ENCODE measurements at regions not wholly inside any gene's neighbourhood (a gene's known extent, or its start where the extent isn't known, plus 50 kb on each side); places are given as distances from the start of the nearest gene placed in this dataset.

DNA sequence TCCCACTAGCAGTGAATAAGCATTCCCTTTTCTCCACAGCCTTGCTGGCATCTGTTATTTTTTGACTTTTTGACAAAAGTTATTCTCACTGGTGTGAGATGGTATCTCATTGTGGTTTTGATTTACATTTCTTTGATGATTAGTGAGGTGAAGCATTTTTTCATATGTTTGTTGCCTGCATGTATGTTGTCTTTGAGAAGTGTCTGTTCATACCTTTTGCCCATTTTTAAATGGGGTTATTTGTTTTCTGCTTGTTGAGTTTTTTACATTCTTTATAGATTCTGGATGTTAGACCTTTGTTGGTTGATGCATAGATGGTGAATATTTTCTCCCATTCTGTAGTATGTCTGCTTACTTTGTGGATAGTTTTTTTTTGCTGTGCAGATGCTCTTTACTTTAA lies 171.7 kb downstream of the SREK1 start:
- Histone ChIP-seq H3K4me3 (ENCODE audit: low read length) (no peak overlapping the region), H3K9ac (ENCODE audit: extremely low read depth, low read length, poor library complexity, severe bottlenecking) (no peak overlapping the region), H3K36me3 (ENCODE audit: control insufficient read depth, insufficient read depth, low read length) (no peaks in the 10 kb centered on the region), H3K9me3 (ENCODE audit: control insufficient read depth, low read length) (peaks cover 28% of the 10 kb centered on the region), H3K27me3 (ENCODE audit: control insufficient read depth, insufficient read depth, low read length, poor library complexity, severe bottlenecking) (no peaks in the 10 kb centered on the region), H3K4me1 (ENCODE audit: control insufficient read depth, insufficient read depth, low read length) (no peaks in the 10 kb centered on the region), H3K27ac (ENCODE audit: low read depth, low read length) (no peak overlapping the region)
- H3K9me3 Mint-ChIP-seq, result peaks cover 33% of the 10 kb centered on the region
- TF ChIP-seq, protein P1, sequence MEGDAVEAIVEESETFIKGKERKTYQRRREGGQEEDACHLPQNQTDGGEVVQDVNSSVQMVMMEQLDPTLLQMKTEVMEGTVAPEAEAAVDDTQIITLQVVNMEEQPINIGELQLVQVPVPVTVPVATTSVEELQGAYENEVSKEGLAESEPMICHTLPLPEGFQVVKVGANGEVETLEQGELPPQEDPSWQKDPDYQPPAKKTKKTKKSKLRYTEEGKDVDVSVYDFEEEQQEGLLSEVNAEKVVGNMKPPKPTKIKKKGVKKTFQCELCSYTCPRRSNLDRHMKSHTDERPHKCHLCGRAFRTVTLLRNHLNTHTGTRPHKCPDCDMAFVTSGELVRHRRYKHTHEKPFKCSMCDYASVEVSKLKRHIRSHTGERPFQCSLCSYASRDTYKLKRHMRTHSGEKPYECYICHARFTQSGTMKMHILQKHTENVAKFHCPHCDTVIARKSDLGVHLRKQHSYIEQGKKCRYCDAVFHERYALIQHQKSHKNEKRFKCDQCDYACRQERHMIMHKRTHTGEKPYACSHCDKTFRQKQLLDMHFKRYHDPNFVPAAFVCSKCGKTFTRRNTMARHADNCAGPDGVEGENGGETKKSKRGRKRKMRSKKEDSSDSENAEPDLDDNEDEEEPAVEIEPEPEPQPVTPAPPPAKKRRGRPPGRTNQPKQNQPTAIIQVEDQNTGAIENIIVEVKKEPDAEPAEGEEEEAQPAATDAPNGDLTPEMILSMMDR (conservative IDR thresholded peaks at IDR 0.05), result no peak
- peaks cover 5% of the 10 kb centered on the region for H3K4me1 Mint-ChIP-seq
- no peak for DNase-seq
- H3K27ac Mint-ChIP-seq, result no peak overlapping the region
- peaks cover 5% of the 10 kb centered on the region for H3K36me3 Mint-ChIP-seq (ENCODE audit: low read depth)
- no peaks in the 10 kb centered on the region for H3K27me3 Mint-ChIP-seq (ENCODE audit: insufficient read depth)
- H3K4me3 Mint-ChIP-seq, result no peak overlapping the region

DNA sequence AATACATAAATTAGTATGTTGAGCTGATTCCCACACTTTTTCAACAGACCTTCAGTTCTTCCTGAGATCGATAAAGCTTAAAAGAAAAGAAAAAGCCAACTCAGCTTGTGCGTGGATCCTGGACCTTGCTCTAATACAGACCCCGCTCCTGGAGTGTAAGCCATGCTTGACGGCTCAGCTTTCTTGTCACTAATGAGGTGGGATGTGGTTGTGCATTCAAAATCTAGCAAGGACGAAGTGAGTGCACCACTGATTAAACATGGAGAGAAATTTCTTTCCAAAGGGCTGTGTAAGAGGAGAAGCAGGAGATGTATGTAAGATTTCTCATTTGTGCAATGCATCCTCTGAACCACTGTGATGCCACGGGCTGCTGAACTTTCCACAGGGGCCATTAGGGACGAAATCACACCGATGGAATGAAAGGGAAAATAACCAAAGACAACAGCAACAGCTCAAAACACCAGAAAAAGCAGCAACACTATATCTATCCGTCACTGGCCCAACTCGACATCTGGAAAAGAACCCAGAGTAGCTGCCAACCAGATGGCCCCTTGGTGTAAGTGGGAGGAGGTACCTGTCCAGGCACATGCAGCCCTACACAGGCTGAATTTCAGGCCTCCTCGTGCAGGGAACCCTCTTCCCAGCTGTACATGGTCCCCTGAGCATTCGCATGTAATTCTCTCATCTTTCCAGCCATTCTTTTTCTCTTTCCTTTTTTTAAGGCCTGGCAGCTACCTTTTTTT lies 178.9 kb downstream of the SREK1 start:
- WGBS, 2 experiments (ENCODE audit: insufficient coverage in 1 of 2, insufficient read length in 1 of 2), result 90 to 91% methylated on average over 6 to 12 of the region's 12 CpGs
- DNase-seq, result no peak

DNA sequence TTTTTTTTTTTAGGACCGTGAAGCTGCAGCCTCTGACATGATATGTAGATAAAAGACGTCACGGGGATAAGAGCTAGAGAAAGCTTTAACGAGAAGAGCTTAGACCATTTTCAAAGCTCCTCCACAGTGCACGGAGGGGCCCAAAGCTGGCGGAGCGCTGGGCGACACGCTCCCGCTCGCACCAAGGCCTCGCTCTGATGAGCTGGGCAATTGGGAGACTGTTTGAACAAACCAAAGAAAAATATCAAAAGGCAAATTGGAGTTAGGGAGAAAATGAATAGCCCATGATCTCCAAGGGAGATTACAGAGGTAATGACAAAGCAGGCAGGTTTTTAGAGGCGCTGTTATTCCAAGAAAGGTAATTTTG lies 179.4 kb downstream of the SREK1 start:
- H3K9me3 ChIP-seq (ENCODE audit: control insufficient read depth, low read length), result no peaks in the 10 kb centered on the region
- H3K9me3 Mint-ChIP-seq, result peaks cover 1% of the 10 kb centered on the region
- no peak overlapping the region for H3K27ac ChIP-seq (ENCODE audit: low read depth, low read length)
- WGBS, 2 experiments (ENCODE audit: insufficient coverage in 1 of 2, insufficient read length in 1 of 2), result 86 to 93% methylated on average over 7 to 13 of the region's 13 CpGs
- no peak for DNase-seq
- no peak overlapping the region for H3K4me3 ChIP-seq (ENCODE audit: low read length)
- H3K27me3 ChIP-seq (ENCODE audit: control insufficient read depth, insufficient read depth, low read length, poor library complexity, severe bottlenecking), result no peaks in the 10 kb centered on the region
- H3K4me1 Mint-ChIP-seq, result peaks cover 9% of the 10 kb centered on the region
- H3K4me1 ChIP-seq (ENCODE audit: control insufficient read depth, insufficient read depth, low read length), result no peaks in the 10 kb centered on the region
- H3K9ac ChIP-seq (ENCODE audit: extremely low read depth, low read length, poor library complexity, severe bottlenecking), result no peak overlapping the region
- TF ChIP-seq, protein P1 (conservative IDR thresholded peaks at IDR 0.05), result no peak
- no peaks in the 10 kb centered on the region for H3K27me3 Mint-ChIP-seq (ENCODE audit: insufficient read depth)
- H3K36me3 ChIP-seq (ENCODE audit: control insufficient read depth, insufficient read depth, low read length), result no peaks in the 10 kb centered on the region
- H3K4me3 Mint-ChIP-seq, result no peak overlapping the region
- H3K36me3 Mint-ChIP-seq (ENCODE audit: low read depth), result no peaks in the 10 kb centered on the region
- H3K27ac Mint-ChIP-seq, result no peak overlapping the region

More for the DNA sequence above, 178.9 kb downstream of the SREK1 start:
- Mint-ChIP-seq H3K4me1 (peaks cover 8% of the 10 kb centered on the region), H3K27me3 (ENCODE audit: insufficient read depth) (no peaks in the 10 kb centered on the region), H3K9me3 (no peaks in the 10 kb centered on the region), H3K27ac (no peak overlapping the region), H3K36me3 (ENCODE audit: low read depth) (no peaks in the 10 kb centered on the region), H3K4me3 (no peak overlapping the region)
- H3K27me3 ChIP-seq (ENCODE audit: control insufficient read depth, insufficient read depth, low read length, poor library complexity, severe bottlenecking), result no peaks in the 10 kb centered on the region
- no peaks in the 10 kb centered on the region for H3K9me3 ChIP-seq (ENCODE audit: control insufficient read depth, low read length)
- no peaks in the 10 kb centered on the region for H3K4me1 ChIP-seq (ENCODE audit: control insufficient read depth, insufficient read depth, low read length)
- H3K4me3 ChIP-seq (ENCODE audit: low read length), result no peak overlapping the region
- TF ChIP-seq, protein P1 (conservative IDR thresholded peaks at IDR 0.05), result no peak
- no peaks in the 10 kb centered on the region for H3K36me3 ChIP-seq (ENCODE audit: control insufficient read depth, insufficient read depth, low read length)
- H3K9ac ChIP-seq (ENCODE audit: extremely low read depth, low read length, poor library complexity, severe bottlenecking), result no peak overlapping the region
- no peak overlapping the region for H3K27ac ChIP-seq (ENCODE audit: low read depth, low read length)

All from endodermal cell (in vitro differentiated cells).